NCI-H2196 (cell line): ENCODE measurements at regions not wholly inside any gene's neighbourhood (a gene's known extent, or its start where the extent isn't known, plus 50 kb on each side); places are given as distances from the start of the nearest gene placed in this dataset.
"Not testable (repeated sequence)": the region's sequence is repeated elsewhere in the genome, so short reads cannot be mapped to it uniquely, and the experiment has no call there.

Source experiments
- DNase-seq: peaks from one replicate; lab custom pipeline; 2025; ENCODE audit not compliant: unreplicated experiment; lab: John Stamatoyannopoulos, UW

GRCh38 chr9:102202126-102202525 is 463.7 kb upstream of the GRIN3A start:
- no peak for DNase-seq

DNA sequence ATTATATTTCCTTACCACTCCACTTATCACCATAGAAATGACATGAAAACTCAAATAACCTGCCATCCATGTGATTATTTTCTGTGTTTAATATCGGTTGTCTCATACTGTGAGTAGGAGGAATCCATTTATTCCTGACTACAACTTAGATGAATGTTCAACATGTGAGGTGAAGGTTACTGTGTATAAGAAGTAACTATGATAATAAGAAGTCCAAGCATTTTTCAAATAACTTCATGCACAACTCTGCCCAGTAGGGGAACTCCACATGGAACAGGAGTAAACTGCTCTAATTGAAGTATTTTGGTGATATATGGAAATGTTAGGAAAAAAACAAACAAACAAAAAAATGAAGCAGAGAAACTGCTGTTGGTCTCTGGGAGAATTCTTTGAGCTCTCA is 447.5 kb upstream of the GRIN3A start:
- DNase-seq, result no peak

DNA sequence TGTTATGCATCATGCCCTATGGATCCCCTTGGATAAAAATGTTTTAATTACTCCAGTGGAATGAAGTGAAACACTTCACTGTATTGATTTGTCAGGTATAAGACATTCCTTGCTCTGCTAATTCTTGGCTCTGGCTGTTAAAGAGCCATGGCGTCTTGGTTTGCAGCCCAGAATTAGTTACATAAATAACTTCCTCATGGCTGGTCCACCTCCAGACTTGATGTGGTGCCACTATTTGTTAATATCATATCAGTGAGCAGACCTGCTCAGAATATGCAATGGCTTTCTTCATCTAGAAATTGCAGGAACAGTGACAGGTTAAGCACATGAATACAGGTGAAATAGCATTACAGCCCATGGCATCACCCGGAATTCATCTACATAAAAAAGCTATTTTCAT is 446.9 kb upstream of the GRIN3A start:
- DNase-seq, result no peak

- no peak for DNase-seq
Measured at GRCh38 chr9:102178811-102179210, 440.4 kb upstream of the GRIN3A start.

DNA sequence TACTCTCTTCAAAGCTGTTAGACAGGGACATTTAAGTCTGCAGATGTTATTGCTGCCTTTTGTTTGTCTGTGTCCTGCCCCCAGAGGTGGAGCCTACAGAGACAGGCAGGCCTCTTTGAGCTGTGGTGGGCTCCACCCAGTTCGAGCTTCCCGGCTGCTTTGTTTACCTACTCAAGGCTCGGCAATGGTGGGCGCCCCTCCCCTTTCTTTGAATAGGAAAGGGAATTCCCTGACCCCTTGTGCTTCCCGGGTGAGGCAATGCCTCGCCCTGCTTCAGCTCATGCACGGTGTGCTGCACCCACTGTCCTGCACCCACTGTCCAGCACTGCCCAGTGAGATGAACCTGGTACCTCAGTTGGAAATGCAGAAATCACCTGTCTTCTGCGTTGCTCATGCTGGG is 435.8 kb upstream of the GRIN3A start:
- not testable (repeated sequence) for DNase-seq

GRCh38 chr9:102164247-102164646 is 425.8 kb upstream of the GRIN3A start:
- DNase-seq, result no peak

GRCh38 chr9:102153081-102153480 is 414.6 kb upstream of the GRIN3A start:
- not testable (repeated sequence) for DNase-seq

GRCh38 chr9:102135768-102136167 is 397.3 kb upstream of the GRIN3A start:
- no peak for DNase-seq

- DNase-seq, result no peak
Measured at GRCh38 chr9:102124465-102124864, 386.0 kb upstream of the GRIN3A start.

DNA sequence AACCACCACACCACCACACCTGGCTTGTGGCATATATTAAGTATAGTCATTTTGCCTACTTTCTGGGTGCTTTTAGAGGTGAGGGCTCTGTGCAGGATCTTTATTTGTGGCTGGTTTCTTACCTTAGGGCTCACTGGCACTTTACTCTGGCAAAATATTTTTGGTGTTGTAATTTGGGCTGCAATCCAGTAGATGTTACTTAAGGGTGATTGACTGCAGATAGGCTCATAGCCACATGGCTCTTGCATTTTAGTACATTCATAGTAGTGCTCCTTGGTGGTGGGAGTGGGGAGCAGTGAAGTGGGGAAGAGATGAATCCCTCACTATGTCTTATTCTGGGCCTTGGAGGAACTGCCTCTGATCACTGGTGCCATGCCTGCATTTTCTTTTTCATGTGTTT is 376.1 kb upstream of the GRIN3A start:
- DNase-seq, result no peak

DNA sequence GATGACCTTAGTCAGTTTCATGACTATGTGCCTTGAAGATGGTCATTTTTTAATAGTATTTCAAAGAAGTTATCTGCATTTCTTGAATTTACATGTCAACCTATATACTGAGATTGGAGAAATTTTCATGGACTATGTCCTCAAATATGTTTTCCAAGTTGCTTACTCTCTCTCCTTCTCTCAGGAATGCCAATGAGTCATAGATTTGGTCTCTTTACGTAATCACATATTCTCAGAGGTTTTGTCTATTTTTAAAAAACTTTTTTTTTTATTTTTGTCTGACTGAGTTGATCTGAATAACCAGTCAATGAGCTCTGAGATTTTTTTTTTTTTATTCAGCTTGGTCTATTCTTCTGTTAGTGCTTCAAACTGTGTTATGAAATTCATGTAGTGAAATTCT is 374.7 kb upstream of the GRIN3A start:
- no peak for DNase-seq

- DNase-seq, result no peak
Measured at GRCh38 chr9:102106439-102106838, 368.0 kb upstream of the GRIN3A start.

DNA sequence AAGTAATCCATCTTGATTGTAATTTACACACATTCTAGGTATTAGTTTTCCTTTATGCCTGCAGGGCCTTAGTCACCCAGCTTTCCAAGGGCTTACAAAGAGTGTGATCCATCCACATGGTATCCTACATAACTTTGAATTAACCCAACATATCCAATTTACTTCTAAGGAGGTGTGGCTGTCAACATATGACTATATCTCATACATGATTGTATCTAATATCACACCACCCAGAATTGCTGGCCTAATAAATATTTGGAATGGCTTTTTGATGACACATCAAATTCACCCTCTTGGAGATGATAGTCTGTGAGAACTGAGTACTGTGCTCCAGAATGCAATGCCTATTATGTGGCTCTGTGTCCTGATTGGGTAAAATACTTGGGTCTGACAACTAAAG is 363.3 kb upstream of the GRIN3A start:
- DNase-seq, result no peak

DNA sequence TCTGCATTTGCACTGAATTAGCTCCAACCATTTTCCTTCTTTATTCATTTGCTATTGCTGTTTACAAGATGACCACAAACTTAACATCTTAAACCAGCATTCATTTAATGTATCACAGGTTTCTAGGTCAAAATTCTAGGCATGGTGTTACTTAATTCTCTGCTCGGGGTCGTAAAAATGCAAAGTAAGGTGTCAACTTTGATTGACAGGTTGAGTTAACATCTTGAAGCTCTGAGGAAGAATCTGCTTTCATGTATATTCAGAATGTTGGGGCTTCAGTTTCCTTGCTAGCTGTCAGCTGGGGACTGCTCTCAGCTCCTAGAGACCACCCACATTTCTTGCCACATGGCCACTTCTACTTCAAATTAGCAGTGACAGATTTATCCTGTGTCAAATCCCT is 348.7 kb upstream of the GRIN3A start:
- DNase-seq, result no peak

- DNase-seq, result no peak
Measured at GRCh38 chr9:102085548-102085947, 347.1 kb upstream of the GRIN3A start.

GRCh38 chr9:102072059-102072764 is 333.8 kb upstream of the GRIN3A start:
- no peak for DNase-seq

DNA sequence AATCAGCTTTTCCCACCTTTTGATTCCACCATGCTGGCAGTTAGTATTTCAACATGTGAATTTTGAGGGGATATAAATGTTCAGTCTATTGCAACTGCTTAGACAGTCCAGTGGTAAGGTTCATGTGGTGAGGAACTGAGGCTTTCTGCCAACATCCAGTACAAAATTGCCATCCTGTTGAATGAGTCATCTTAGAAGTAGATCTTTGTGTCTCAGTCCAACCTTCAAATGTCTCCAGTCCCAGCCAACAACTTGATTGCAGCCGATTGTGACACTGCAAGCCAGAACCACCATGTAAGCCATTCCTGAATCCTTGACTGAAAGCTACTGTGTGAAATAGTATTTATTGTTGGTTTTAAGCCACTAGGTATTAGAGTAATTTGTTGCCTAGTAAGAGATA is 331.5 kb upstream of the GRIN3A start:
- DNase-seq, result no peak

DNA sequence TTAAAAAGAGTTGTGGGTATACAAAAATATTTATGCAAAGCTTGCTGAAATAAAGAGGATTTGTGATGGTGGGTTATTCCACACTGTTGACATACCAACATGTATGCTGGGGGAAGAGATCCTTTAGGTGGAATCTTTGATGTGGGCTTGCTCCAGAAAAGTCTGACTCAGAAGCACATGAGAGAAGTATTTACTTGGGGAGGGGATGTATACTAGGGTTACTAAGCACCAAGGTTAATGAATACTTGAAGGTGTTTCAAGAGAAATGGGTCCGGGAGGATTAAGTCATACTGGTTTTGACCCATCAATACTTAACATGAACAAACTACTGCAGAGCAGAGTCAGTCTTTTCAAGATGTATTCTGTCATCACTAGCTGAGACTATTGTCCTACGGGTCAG is 316.4 kb upstream of the GRIN3A start:
- DNase-seq, result no peak

DNA sequence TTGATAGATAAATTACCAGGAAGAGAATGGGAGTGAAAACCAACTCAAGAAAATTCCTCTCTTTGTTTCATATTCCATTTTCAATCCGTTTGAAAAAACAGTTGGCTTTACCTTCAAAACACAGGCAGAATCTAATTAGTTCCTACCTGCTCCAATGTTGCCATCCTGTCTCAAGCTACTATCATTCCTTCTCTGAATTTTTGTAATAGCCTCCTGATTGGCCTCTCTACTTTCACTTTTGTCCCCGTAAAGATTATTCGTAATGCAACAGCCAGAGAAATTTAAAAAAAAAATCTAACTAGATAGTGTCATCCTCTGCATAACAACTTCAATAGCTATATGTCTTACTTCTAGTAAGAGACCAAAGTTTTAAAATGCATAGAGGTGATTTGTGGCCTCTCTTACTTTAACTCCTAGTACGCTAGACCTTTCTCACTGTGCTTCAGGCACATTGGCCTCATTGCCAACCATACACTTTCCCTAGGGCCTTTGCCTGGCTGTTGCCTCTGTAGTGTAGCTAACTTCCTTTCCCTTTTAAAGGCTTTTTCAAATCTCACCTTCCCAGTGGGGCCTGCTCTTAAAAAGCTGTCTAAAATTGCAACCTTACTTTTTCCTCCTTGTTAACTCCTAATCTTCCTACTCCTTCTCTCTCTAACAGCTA is 311.3 kb upstream of the GRIN3A start:
- DNase-seq, result no peak

DNA sequence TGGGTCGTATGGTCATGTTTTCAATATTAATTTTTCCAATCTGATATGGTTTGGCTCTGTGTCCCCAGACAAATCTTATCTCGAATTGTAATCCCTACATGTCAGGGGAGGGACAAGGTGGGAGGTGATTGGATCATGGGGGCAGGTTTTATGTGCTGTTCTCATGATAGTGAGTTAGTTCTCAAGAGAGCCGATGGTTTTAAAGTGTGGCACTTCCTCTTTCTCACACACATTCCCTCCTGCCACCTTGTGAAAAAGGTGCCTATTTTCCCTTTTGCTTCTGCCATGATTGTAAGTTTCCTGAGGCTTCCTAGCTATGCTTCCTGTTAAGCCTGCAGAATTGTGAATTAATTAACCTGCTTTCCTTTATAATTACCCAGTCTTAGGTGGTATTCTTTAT is 309.1 kb upstream of the GRIN3A start:
- no peak for DNase-seq

GRCh38 chr9:102044133-102044532 is 305.7 kb upstream of the GRIN3A start:
- DNase-seq, result no peak

- no peak for DNase-seq
Measured at GRCh38 chr9:102038006-102038405, 299.6 kb upstream of the GRIN3A start.

GRCh38 chr9:102035929-102036328 is 297.5 kb upstream of the GRIN3A start:
- DNase-seq, result no peak
